H9 (cell line): ENCODE measurements at regions not wholly inside any gene's neighbourhood (a gene's known extent, or its start where the extent isn't known, plus 50 kb on each side); places are given as distances from the start of the nearest gene placed in this dataset.

ENCODE experiments used
- DNase-seq: peaks from one replicate; pipeline ENCODE4 v3.0.0-alpha.2; 2017
- H2AFZ ChIP-seq: one replicate; pipeline ENCODE4 v1.6.1; 2013; ENCODE audit warnings: mild to moderate bottlenecking, low read length, control low read depth, moderate library complexity
- H2AK5ac ChIP-seq: 2 replicates; pipeline ENCODE4 v1.6.1; 2013; ENCODE audit warnings: low read length, control low read depth, mixed read lengths; ENCODE audit not compliant: insufficient read length
- H2BK120ac ChIP-seq: one replicate; pipeline ENCODE4 v1.6.1; 2013; ENCODE audit warnings: low read depth, mild to moderate bottlenecking, low read length, control low read depth, inconsistent platforms; ENCODE audit not compliant: poor library complexity, severe bottlenecking
- H2BK12ac ChIP-seq: 2 replicates; pipeline ENCODE4 v1.6.1; 2013; ENCODE audit warnings: low read length, control low read depth, mixed read lengths, low read depth; ENCODE audit not compliant: insufficient read length
- H2BK15ac ChIP-seq: 2 replicates; pipeline ENCODE4 v1.6.1; 2013; ENCODE audit warnings: low read depth, low read length, control low read depth
- H2BK20ac ChIP-seq: one replicate; pipeline ENCODE4 v1.6.1; 2013; ENCODE audit warnings: low read depth, mild to moderate bottlenecking, low read length, control low read depth, inconsistent platforms; ENCODE audit not compliant: poor library complexity, severe bottlenecking
- H2BK5ac ChIP-seq: 2 replicates; pipeline ENCODE4 v1.6.1; 2013; ENCODE audit warnings: low read length, control low read depth, mixed read lengths; ENCODE audit not compliant: insufficient read length
- H3K14ac ChIP-seq: 2 replicates; pipeline ENCODE4 v1.6.1; 2013; ENCODE audit warnings: low read length, control low read depth; ENCODE audit not compliant: insufficient read depth
- H3K18ac ChIP-seq: 2 replicates; pipeline ENCODE4 v1.6.1; 2013; ENCODE audit warnings: low read depth, mild to moderate bottlenecking, mixed read lengths, low read length, control low read depth; ENCODE audit not compliant: insufficient read length
- H3K23ac ChIP-seq: 2 replicates; pipeline ENCODE4 v1.6.1; 2013; ENCODE audit warnings: low read length, control low read depth, mixed read lengths, low read depth; ENCODE audit not compliant: insufficient read length
- H3K23me2 ChIP-seq: 2 replicates; pipeline ENCODE4 v1.6.1; 2013; ENCODE audit warnings: low read depth, mild to moderate bottlenecking, mixed read lengths, low read length, control low read depth; ENCODE audit not compliant: insufficient read length, poor library complexity, severe bottlenecking
- H3K27ac ChIP-seq: 2 replicates; pipeline ENCODE4 v1.5.1; 2013; ENCODE audit warnings: low read length, control low read depth, mixed read lengths, low read depth; ENCODE audit not compliant: insufficient read length
- H3K27me3 ChIP-seq: 2 replicates; pipeline ENCODE4 v1.6.1; 2013; ENCODE audit warnings: low read length, control low read depth, inconsistent platforms; ENCODE audit not compliant: insufficient read depth
- H3K4ac ChIP-seq: 2 replicates; pipeline ENCODE4 v1.6.1; 2013; ENCODE audit warnings: low read depth, mild to moderate bottlenecking, control low read depth, inconsistent platforms, low read length, moderate library complexity
- H3K4me1 ChIP-seq: 2 replicates; pipeline ENCODE4 v1.6.1; 2013; ENCODE audit warnings: low read length, control low read depth, inconsistent platforms; ENCODE audit not compliant: insufficient read depth
- H3K4me2 ChIP-seq: 2 replicates; pipeline ENCODE4 v1.6.1; 2013; ENCODE audit warnings: low read length, control low read depth, mixed read lengths; ENCODE audit not compliant: insufficient read length, insufficient read depth
- H3K56ac ChIP-seq: 2 replicates; pipeline ENCODE4 v1.6.1; 2013; ENCODE audit warnings: low read depth, mild to moderate bottlenecking, mixed read lengths, low read length, control low read depth; ENCODE audit not compliant: insufficient read length
- H3K79me1 ChIP-seq: 2 replicates; pipeline ENCODE4 v1.6.1; 2013; ENCODE audit warnings: low read depth, mild to moderate bottlenecking, moderate library complexity, low read length, control low read depth, inconsistent platforms; ENCODE audit not compliant: insufficient read depth, poor library complexity, severe bottlenecking
- H3K79me2 ChIP-seq: 2 replicates; pipeline ENCODE4 v1.6.1; 2013; ENCODE audit warnings: low read length, control low read depth, inconsistent platforms; ENCODE audit not compliant: insufficient read depth
- H3K9ac ChIP-seq: 2 replicates; pipeline ENCODE4 v1.6.1; 2013; ENCODE audit warnings: low read length, control low read depth, mixed read lengths; ENCODE audit not compliant: insufficient read length; ENCODE audit errors: extremely low read depth
- H3K9me3 ChIP-seq: one replicate; pipeline ENCODE4 v1.6.1; 2013; ENCODE audit warnings: low read depth, low read length, inconsistent platforms; ENCODE audit not compliant: control insufficient read depth
- H3T11ph ChIP-seq: one replicate; pipeline ENCODE4 v1.6.1; 2013; ENCODE audit warnings: mild to moderate bottlenecking, low read length, control low read depth, inconsistent platforms
- H4K20me1 ChIP-seq: one replicate; pipeline ENCODE4 v1.6.1; 2013; ENCODE audit not compliant: control insufficient read depth, insufficient read length, insufficient read depth
- H4K5ac ChIP-seq: 2 replicates; pipeline ENCODE4 v1.6.1; 2013; ENCODE audit warnings: low read depth, mild to moderate bottlenecking, mixed read lengths, low read length, control low read depth; ENCODE audit not compliant: insufficient read length
- H4K8ac ChIP-seq: replicated peaks from 2 replicates; pipeline ENCODE4 v1.6.1; 2013; ENCODE audit warnings: low read length, control low read depth, mixed read lengths, low read depth; ENCODE audit not compliant: insufficient read length
- H4K91ac ChIP-seq: 2 replicates; pipeline ENCODE4 v1.6.1; 2013; ENCODE audit warnings: low read depth, mild to moderate bottlenecking, moderate library complexity, mixed read lengths, low read length, control low read depth; ENCODE audit not compliant: insufficient read length
- H3K27ac Mint-ChIP-seq, 3 experiments: 2 replicates in 2 of 3; 3 replicates in 1 of 3; pipeline ENCODE4 v1.8.0; 2020 to 2021; ENCODE audit warnings: mixed read lengths in 3 of 3, mild to moderate bottlenecking in 1 of 3, moderate library complexity in 1 of 3
- H3K27me3 Mint-ChIP-seq: 2 replicates; pipeline ENCODE4 v1.8.0; 2021; ENCODE audit warnings: low read depth, mild to moderate bottlenecking, moderate library complexity, mixed read lengths
- H3K36me3 Mint-ChIP-seq, 3 experiments: 2 replicates in 2 of 3; 3 replicates in 1 of 3; pipeline ENCODE4 v1.8.0; 2020 to 2021; ENCODE audit warnings: low read depth in 3 of 3, mixed read lengths in 3 of 3; ENCODE audit not compliant: insufficient read depth in 1 of 3
- H3K4me1 Mint-ChIP-seq, 2 experiments: 2 replicates each; pipeline ENCODE4 v1.8.0; 2020; ENCODE audit warnings: mixed read lengths in 2 of 2
- H3K4me3 Mint-ChIP-seq, 2 experiments: 2 replicates in 1 of 2; 3 replicates in 1 of 2; pipeline ENCODE4 v1.8.0; 2020 to 2021; ENCODE audit warnings: mild to moderate bottlenecking in 2 of 2, mixed read lengths in 2 of 2, moderate library complexity in 1 of 2
- H3K9me3 Mint-ChIP-seq, 2 experiments: 2 replicates in 1 of 2; 3 replicates in 1 of 2; pipeline ENCODE4 v1.8.0; 2020; ENCODE audit warnings: mild to moderate bottlenecking in 2 of 2, mixed read lengths in 2 of 2, moderate library complexity in 1 of 2
- WGBS: extraction: QIAGEN DNeasy Blood & Tissue Kit; methylation state at CpG from one replicate; pipeline ENCODE4 v1.1.7; 2013; ENCODE audit warnings: missing lambda C conversion rate, low lambda C conversion rate, mixed read lengths; ENCODE audit not compliant: insufficient read length; ENCODE audit errors: extremely low coverage; 5-methylcytosine and 5-hydroxymethylcytosine counted together
- TF ChIP-seq, protein P1 (sequence below): fragments of 200-600 bp; sonication (generic); conservative IDR thresholded peaks from 3 replicates; pipeline ENCODE4 v1.8.0; 2021; ENCODE audit warnings: antibody characterized with exemption, mild to moderate bottlenecking

GRCh38 chr16:11472851-11473250, 113.9 kb downstream of the LITAF start:
- H3K79me2 ChIP-seq: no peaks in the 10 kb centered on the region
- H3K4ac ChIP-seq: no peak overlapping the region
- no peak overlapping the region for H2BK12ac ChIP-seq
- no peak overlapping the region for H2BK120ac ChIP-seq
- no peak overlapping the region for H4K5ac ChIP-seq
- Mint-ChIP-seq H3K4me3 (no peak overlapping the region), H3K4me1 (peaks cover 4 to 5% of the 10 kb centered on the region in 2 experiments; a peak in 3 of 4 replicates), H3K27ac (no peak overlapping the region), H3K27me3 (peaks cover 2% of the 10 kb centered on the region), H3K36me3 (no peaks in the 10 kb centered on the region), H3K9me3 (no peaks in the 10 kb centered on the region)
- no peaks in the 10 kb centered on the region for H3K23me2 ChIP-seq
- H3K27me3 ChIP-seq: no peaks in the 10 kb centered on the region
- H4K8ac ChIP-seq: no peak overlapping the region
- TF ChIP-seq, protein P1, sequence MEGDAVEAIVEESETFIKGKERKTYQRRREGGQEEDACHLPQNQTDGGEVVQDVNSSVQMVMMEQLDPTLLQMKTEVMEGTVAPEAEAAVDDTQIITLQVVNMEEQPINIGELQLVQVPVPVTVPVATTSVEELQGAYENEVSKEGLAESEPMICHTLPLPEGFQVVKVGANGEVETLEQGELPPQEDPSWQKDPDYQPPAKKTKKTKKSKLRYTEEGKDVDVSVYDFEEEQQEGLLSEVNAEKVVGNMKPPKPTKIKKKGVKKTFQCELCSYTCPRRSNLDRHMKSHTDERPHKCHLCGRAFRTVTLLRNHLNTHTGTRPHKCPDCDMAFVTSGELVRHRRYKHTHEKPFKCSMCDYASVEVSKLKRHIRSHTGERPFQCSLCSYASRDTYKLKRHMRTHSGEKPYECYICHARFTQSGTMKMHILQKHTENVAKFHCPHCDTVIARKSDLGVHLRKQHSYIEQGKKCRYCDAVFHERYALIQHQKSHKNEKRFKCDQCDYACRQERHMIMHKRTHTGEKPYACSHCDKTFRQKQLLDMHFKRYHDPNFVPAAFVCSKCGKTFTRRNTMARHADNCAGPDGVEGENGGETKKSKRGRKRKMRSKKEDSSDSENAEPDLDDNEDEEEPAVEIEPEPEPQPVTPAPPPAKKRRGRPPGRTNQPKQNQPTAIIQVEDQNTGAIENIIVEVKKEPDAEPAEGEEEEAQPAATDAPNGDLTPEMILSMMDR: no peak
- no peak overlapping the region for H3K27ac ChIP-seq
- no peak overlapping the region for H3K18ac ChIP-seq
- H2AFZ ChIP-seq: no peak overlapping the region
- no peak overlapping the region for H3T11ph ChIP-seq
- H2AK5ac ChIP-seq: no peak overlapping the region
- no peaks in the 10 kb centered on the region for H3K79me1 ChIP-seq
- WGBS: no CpG with 5 or more reads among the region's 9 CpGs
- H3K9me3 ChIP-seq: no peaks in the 10 kb centered on the region
- no peak for DNase-seq
- no peak overlapping the region for H2BK5ac ChIP-seq
- no peaks in the 10 kb centered on the region for H4K20me1 ChIP-seq
- no peak overlapping the region for H3K56ac ChIP-seq
- H4K91ac ChIP-seq: no peak overlapping the region
- H2BK15ac ChIP-seq: no peak overlapping the region
- no peak overlapping the region for H3K9ac ChIP-seq
- H2BK20ac ChIP-seq: no peak overlapping the region
- H3K14ac ChIP-seq: no peak overlapping the region
- no peak overlapping the region for H3K23ac ChIP-seq
- no peak overlapping the region for H3K4me2 ChIP-seq
- H3K4me1 ChIP-seq: no peaks in the 10 kb centered on the region
